GM18858 (cell line): ENCODE measurements at regions not wholly inside any gene's neighbourhood (a gene's known extent, or its start where the extent isn't known, plus 50 kb on each side); places are given as distances from the start of the nearest gene placed in this dataset.

Experiments
- ATAC-seq: cut with Tn5 transposase; IDR thresholded peaks from one replicate; pipeline ENCODE4 v1.9.1; 2021; ENCODE audit not compliant: unreplicated experiment

- no peak for ATAC-seq
Observed at GRCh38 chr1:55844322-55844721, 629.2 kb upstream of the USP24 start.

DNA sequence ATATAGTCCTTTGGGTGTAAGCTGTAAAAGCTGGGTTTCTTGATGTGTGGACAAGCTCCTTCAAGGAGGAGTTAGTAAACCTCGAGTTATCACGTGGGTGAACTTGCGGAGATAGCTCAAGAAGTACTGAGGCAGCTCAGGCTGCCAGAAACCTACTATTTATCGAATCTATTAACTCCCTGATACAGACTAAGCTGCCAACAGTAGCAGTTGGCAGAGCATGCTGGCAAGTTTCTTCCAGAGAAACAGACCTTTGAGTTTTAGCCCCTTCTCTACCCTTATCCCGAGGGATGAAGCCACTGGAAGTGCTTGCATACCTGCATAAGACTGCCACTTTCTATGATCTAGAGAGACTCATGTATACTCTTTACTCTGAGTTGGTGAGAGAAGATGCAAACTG lies 624.5 kb upstream of the USP24 start:
- no peak for ATAC-seq

- ATAC-seq: no peak
Observed at GRCh38 chr1:55839221-55839620, 624.1 kb upstream of the USP24 start.

GRCh38 chr1:55836086-55836485 lies 620.9 kb upstream of the USP24 start:
- no peak for ATAC-seq

DNA sequence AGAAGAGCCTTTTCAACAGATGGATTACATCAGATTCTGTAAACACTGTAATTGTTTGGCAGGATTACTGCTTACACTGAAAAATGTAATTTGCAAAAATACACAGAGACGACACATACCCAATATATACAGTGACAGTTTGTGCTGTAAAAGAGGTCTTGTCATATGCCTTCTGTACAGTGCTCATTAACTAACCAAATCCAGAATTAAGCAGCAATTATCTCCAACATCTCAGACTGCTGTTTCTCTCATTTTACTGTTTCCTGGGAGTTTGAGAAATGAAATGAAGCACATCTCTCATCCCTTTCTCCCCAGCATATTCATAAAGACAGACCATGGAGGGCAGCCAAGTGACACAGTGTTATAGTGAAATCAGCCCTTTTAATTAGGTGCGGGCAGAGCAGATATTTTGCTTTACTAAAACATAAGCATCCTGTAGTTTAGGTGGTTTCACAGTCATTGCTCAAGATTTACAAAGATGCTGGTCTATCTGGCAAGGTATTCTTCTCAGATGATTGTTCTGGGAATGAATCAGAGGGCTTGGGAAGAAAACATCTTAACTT lies 618.4 kb upstream of the USP24 start:
- ATAC-seq: no peak

- no peak for ATAC-seq
Observed at GRCh38 chr1:55831759-55832158, 616.6 kb upstream of the USP24 start.

DNA sequence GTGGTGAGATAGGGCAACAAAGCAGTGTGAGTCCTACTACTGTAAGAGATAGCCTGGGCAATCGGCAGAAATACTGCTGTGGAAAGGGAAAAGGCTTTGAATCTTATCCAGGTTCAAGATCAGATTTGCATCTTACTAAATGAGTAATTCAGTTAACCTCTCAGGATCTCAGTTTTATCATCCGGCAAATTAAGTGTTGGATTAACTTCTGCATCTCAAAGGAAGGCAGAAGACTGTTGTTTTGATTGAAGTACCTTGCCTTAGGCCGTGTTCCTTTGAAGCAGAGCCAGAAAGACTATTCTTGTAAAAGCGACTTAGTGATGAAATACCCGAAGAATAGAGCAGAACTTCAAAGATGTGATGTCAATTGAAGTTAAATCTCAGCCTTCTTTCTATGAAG lies 612.9 kb upstream of the USP24 start:
- ATAC-seq: no peak

- no peak for ATAC-seq
Observed at GRCh38 chr1:55827350-55827749, 612.2 kb upstream of the USP24 start.

GRCh38 chr1:55826381-55827080 lies 611.4 kb upstream of the USP24 start:
- no peak for ATAC-seq

DNA sequence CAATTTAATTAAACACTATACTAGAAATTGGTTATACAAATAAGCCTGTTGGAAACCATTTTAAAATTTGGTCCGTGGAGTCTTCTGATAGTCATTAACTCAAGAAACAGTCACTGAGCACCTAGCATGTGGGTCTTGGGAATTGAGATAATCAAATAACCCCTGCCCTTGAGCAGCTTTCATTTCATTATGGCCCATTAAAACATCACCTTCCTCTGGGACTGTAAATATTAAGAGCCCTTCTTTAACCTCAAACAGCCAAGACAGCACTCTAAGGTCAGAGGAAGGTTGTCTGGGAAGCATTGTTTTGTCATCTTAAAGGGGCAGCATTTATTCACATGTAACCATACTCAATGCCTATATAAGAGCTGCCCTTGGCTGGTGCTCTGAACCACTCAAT lies 610.3 kb upstream of the USP24 start:
- ATAC-seq: no peak

DNA sequence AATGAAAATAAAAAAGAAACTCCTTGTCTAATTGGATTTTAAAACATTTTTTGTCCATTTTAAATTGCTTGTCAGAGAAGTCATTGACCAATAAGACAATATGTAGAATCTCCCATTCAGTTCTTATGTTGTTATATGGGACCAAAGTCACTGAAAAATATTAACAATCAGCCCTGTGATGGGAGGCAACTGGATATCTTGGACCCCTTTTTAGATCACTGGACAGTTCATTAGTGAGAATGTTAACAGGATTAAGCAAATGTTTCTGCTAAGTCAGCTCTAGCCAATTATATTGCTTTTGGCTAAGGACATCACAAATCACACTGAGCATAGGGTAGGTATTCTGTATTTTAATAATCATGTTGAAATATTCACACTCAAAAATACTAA lies 609.1 kb upstream of the USP24 start:
- ATAC-seq: no peak

GRCh38 chr1:55823541-55824250 lies 608.5 kb upstream of the USP24 start:
- ATAC-seq: no peak

DNA sequence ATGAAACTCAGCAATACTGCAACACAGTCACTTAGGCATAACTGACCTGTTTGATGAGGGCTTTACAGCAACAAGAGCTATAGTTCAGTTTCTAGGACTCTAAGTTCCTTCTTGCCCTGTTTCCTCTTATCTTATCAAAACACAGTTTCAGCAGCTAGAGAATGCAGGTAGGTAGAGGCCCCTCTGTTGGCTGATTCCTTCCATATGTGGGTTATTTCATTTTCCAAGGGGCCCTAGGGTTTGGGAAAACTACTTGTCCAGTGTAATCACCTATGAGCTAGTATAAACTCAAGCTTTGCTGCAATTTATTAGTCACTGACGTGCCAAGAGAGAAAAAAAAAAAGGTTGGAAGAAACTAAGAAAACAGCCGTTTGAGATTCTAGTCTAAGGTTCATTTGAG lies 607.7 kb upstream of the USP24 start:
- no peak for ATAC-seq

DNA sequence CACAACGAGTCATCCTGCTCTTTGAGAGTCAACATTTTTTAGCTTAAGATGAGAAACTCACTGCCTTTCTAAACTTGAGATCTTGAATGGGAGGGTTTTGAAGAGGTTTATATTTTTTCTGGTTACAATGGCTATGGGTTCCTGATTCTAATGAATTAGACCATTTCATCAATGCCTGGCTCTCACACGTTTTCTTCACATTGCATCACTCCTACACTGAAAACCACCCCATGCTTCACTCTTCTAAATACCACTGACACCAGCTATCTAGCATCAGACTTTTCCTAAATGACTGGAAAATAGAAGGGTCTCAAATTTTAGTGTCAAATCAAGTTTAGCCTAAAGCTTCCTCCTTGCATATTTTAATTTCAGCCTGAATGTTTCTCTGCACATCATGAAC lies 606.1 kb upstream of the USP24 start:
- no peak for ATAC-seq

- no peak for ATAC-seq
Observed at GRCh38 chr1:55820501-55820900, 605.3 kb upstream of the USP24 start.

GRCh38 chr1:55819011-55819410 lies 603.8 kb upstream of the USP24 start:
- no peak for ATAC-seq

- ATAC-seq: no peak
Observed at GRCh38 chr1:55816456-55817426, 601.6 kb upstream of the USP24 start.

GRCh38 chr1:55815745-55816455 lies 600.7 kb upstream of the USP24 start:
- no peak for ATAC-seq

- no peak for ATAC-seq
Observed at GRCh38 chr1:55814967-55815366, 599.8 kb upstream of the USP24 start.

GRCh38 chr1:55813618-55814017 lies 598.5 kb upstream of the USP24 start:
- ATAC-seq: no peak

GRCh38 chr1:55812281-55812680 lies 597.1 kb upstream of the USP24 start:
- ATAC-seq: no peak
